ENCODE measurements at regions not wholly inside any gene's neighbourhood (a gene's known extent, or its start where the extent isn't known, plus 50 kb on each side); places are given as distances from the start of the nearest gene placed in this dataset.

- TF ChIP-seq, protein P1, sequence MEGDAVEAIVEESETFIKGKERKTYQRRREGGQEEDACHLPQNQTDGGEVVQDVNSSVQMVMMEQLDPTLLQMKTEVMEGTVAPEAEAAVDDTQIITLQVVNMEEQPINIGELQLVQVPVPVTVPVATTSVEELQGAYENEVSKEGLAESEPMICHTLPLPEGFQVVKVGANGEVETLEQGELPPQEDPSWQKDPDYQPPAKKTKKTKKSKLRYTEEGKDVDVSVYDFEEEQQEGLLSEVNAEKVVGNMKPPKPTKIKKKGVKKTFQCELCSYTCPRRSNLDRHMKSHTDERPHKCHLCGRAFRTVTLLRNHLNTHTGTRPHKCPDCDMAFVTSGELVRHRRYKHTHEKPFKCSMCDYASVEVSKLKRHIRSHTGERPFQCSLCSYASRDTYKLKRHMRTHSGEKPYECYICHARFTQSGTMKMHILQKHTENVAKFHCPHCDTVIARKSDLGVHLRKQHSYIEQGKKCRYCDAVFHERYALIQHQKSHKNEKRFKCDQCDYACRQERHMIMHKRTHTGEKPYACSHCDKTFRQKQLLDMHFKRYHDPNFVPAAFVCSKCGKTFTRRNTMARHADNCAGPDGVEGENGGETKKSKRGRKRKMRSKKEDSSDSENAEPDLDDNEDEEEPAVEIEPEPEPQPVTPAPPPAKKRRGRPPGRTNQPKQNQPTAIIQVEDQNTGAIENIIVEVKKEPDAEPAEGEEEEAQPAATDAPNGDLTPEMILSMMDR (IDR thresholded peaks at IDR 0.05), result no peak
- TF ChIP-seq EP300 (IDR thresholded peaks at IDR 0.05), result no peak
Observed at GRCh38 chrX:148281920-148282319, 218.5 kb upstream of the AFF2 start.
